KBM-7 (cell line): ENCODE measurements at regions not wholly inside any gene's neighbourhood (a gene's known extent, or its start where the extent isn't known, plus 50 kb on each side); places are given as distances from the start of the nearest gene placed in this dataset.

ENCODE experiments used
- DNase-seq: peaks from one replicate; pipeline ENCODE4 v3.0.0-alpha.2; 2015
- in situ Hi-C: fragments of 300-500 bp; cut with MboI; formaldehyde crosslinking; loops from 2 replicates; pipeline ENCODE4 v1.14.3; 2020; ENCODE audit warnings: low sequenced_read_pairs, low pct_unique_long_range_greater_than_20kb, mixed read lengths

- in situ Hi-C loops = loop anchor here (25.0 kb wide), 1 partner anchor 636 kb away; no protein-coding TSS in a partner anchor
- DNase-seq = no peak
These were observed 62.0 kb upstream of the PAX6 start for GRCh38 chr11:31873124-31873523.

GRCh38 chr11:31872076-31872443 lies 60.9 kb upstream of the PAX6 start:
- in situ Hi-C loops = loop anchor here (25.0 kb wide), 1 partner anchor 635 kb away; no protein-coding TSS in a partner anchor
- DNase-seq = no peak

- in situ Hi-C loops = loop anchor here (25.0 kb wide), 1 partner anchor 634 kb away; no protein-coding TSS in a partner anchor
- DNase-seq = no peak
These were observed 60.4 kb upstream of the PAX6 start for GRCh38 chr11:31871310-31872075.

- DNase-seq = peak; percentile 73
- in situ Hi-C loops = loop anchor here (25.0 kb wide), 1 partner anchor 633 kb away; no protein-coding TSS in a partner anchor
These were observed 59.6 kb upstream of the PAX6 start for GRCh38 chr11:31870609-31871309.

- in situ Hi-C loops = loop anchor here (25.0 kb wide), 1 partner anchor 633 kb away; no protein-coding TSS in a partner anchor
- no peak for DNase-seq
These were observed 58.9 kb upstream of the PAX6 start for GRCh38 chr11:31869986-31870385.

- in situ Hi-C loops = loop anchor here (25.0 kb wide), 1 partner anchor 628 kb away; no protein-coding TSS in a partner anchor
- DNase-seq = no peak
These were observed 54.6 kb upstream of the PAX6 start for GRCh38 chr11:31865606-31866300.

GRCh38 chr11:31863170-31863832 lies 52.2 kb upstream of the PAX6 start:
- in situ Hi-C loops = loop anchor here (25.0 kb wide), 1 partner anchor 626 kb away; no protein-coding TSS in a partner anchor

GRCh38 chr11:31861011-31861410 lies 49.9 kb upstream of the PAX6 start:
- no peak for DNase-seq
- in situ Hi-C loops = loop anchor here (25.0 kb wide), 1 partner anchor 624 kb away; no protein-coding TSS in a partner anchor

More at GRCh38 chr11:31863170-31863832, 52.2 kb upstream of the PAX6 start:
- DNase-seq = no peak
